Ovary (tissue), 7 donors: ENCODE measurements at regions not wholly inside any gene's neighbourhood (a gene's known extent, or its start where the extent isn't known, plus 50 kb on each side); places are given as distances from the start of the nearest gene placed in this dataset.

Source experiments
- DNase-seq, 5 donors: peaks; one replicate each; pipeline ENCODE4 v3.0.0-alpha.2; 2019 to 2020
- H3K27ac ChIP-seq, 2 donors: fragments of 200-600 bp; one replicate each; pipeline versions ENCODE4 v1.5.1 to v1.8.0; 2019 to 2022
- H3K27me3 ChIP-seq: fragments of 200-600 bp; one replicate; pipeline ENCODE4 v1.8.0; 2022
- H3K36me3 ChIP-seq: fragments of 200-600 bp; sonication (generic); one replicate; pipeline ENCODE4 v1.5.1; 2019
- H3K4me1 ChIP-seq: one replicate; pipeline ENCODE4 v1.8.1; 2013; ENCODE audit warnings: mild to moderate bottlenecking, moderate library complexity; ENCODE audit not compliant: insufficient read depth
- H3K4me3 ChIP-seq: fragments of 200-600 bp; sonication (generic); one replicate; pipeline ENCODE4 v1.5.1; 2017
- H3K9me3 ChIP-seq, 2 donors: fragments of 200-600 bp in 1 of 2; sonication (generic) in 1 of 2; one replicate each; pipeline versions ENCODE4 v1.5.1 to v1.8.1; 2013 to 2019; ENCODE audit warnings: mild to moderate bottlenecking in 1 of 2, moderate library complexity in 1 of 2
- CTCF ChIP-seq, 3 donors: fragments of 450-650 bp in 2 of 3; fragments of 200-600 bp in 1 of 3; IDR thresholded peaks; one replicate each; pipeline versions ENCODE4 v1.5.1 to v1.8.0; 2016 to 2022; ENCODE audit warnings: antibody characterized with exemption in 3 of 3, mild to moderate bottlenecking in 1 of 3
- EP300 ChIP-seq: sonication (generic); formaldehyde crosslinking; IDR thresholded peaks from one replicate; pipeline ENCODE4 v1.6.1; 2017; ENCODE audit warnings: antibody characterized with exemption
- POLR2A ChIP-seq: fragments of 450-650 bp; IDR thresholded peaks from one replicate; pipeline ENCODE4 v1.6.1; 2017; ENCODE audit warnings: antibody characterized with exemption, mild to moderate bottlenecking, moderate library complexity
- WGBS, 3 donors: extraction: QIAGEN DNeasy Blood & Tissue Kit in 1 of 3; methylation state at CpG; one replicate each; pipeline versions ENCODE4 v1.1.5 to v1.1.7; 2013 to 2017; 5-methylcytosine and 5-hydroxymethylcytosine counted together
- intact Hi-C, 4 donors: fragments of 100-400 bp; cut with DNase I; formaldehyde crosslinking; loops; one replicate each; pipeline versions ENCODE4 v1.11.0 to v1.15.1; 2022 to 2023
- donor health status: DM: no; HTN: no; CAD: no; lungs with moderate emphysema.
- donor health status: DM: no; HTN: no; CAD: no.
- donor health status: Bipolar disorder and iron deficiency.
- donor health status: DM: no; HTN: no; CAD: no.
- donor health status: DM: yes; HTN: yes; CAD: no.

GRCh38 chr3:102529452-102529851 is 94.6 kb downstream of the ZPLD1 start:
- intact Hi-C loops, result loop anchor here in 1 of 4 donors (10.0 kb wide), 1 partner anchor 295 kb away; no protein-coding TSS in a partner anchor
- 22 to 34% (median 31%) methylated on average over 3 of the region's 3 CpGs for WGBS, 3 donors

GRCh38 chr3:102530415-102531181 is 95.8 kb downstream of the ZPLD1 start:
- no peaks in the 10 kb centered on the region for H3K36me3 ChIP-seq
- TF ChIP-seq EP300, result no peak
- no peak for TF ChIP-seq CTCF (IDR thresholded peaks at IDR 0.05)
- TF ChIP-seq POLR2A, result no peak
- no peaks in the 10 kb centered on the region for H3K9me3 ChIP-seq
- no peak overlapping the region for H3K4me3 ChIP-seq
- H3K27me3 ChIP-seq, result no peaks in the 10 kb centered on the region
- intact Hi-C loops, result loop anchor here in 2 of 4 donors (5.0 to 10.0 kb wide), 2 partner anchors 298 to 726 kb away; no protein-coding TSS in a partner anchor
- no peaks in the 10 kb centered on the region for H3K4me1 ChIP-seq
- no peak for DNase-seq
- no peak overlapping the region for H3K27ac ChIP-seq
- 74 to 80% (median 75%) methylated on average over 4 of the region's 4 CpGs for WGBS, 3 donors

More at GRCh38 chr3:102529452-102529851, 94.6 kb downstream of the ZPLD1 start:
- Histone ChIP-seq H3K27ac (no peak overlapping the region), H3K9me3 (no peaks in the 10 kb centered on the region), H3K4me3 (no peak overlapping the region), H3K27me3 (no peaks in the 10 kb centered on the region), H3K36me3 (no peaks in the 10 kb centered on the region), H3K4me1 (no peaks in the 10 kb centered on the region)
- peak in 2 of 5 donors; percentile 14 to 51 for DNase-seq
- TF ChIP-seq CTCF (IDR thresholded peaks at IDR 0.05) (no peak), EP300 (no peak), POLR2A (no peak)

DNA sequence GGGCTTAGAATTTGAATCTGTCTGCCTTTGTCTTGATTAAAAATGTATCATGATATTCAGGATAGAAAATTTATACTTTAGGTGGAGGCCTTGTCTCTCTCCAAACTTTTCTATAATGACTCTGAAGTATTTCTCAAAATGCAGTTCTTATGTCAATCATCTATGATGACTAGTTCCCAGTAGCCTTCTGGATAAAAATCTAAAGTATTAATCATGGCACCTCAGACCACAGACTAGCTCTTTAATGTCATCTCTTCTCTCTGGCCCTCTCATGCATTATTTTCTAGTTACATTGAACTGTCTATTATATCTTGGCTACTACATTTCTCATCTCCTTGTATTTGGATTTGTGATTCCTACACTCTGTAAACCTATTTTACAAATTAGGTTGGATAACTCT is 96.9 kb downstream of the ZPLD1 start:
- Histone ChIP-seq H3K4me1 (no peaks in the 10 kb centered on the region), H3K4me3 (no peak overlapping the region), H3K36me3 (no peaks in the 10 kb centered on the region), H3K27ac (no peak overlapping the region), H3K27me3 (no peaks in the 10 kb centered on the region), H3K9me3 (no peaks in the 10 kb centered on the region)
- intact Hi-C loops, result loop anchor here in 2 of 4 donors (5.0 to 10.0 kb wide), 2 partner anchors 299 to 727 kb away; no protein-coding TSS in a partner anchor
- TF ChIP-seq CTCF (IDR thresholded peaks at IDR 0.05), result no peak
- no peak for TF ChIP-seq POLR2A
- no peak for TF ChIP-seq EP300
- no peak for DNase-seq

GRCh38 chr3:102532901-102533300 is 98.1 kb downstream of the ZPLD1 start:
- no peak overlapping the region for H3K4me3 ChIP-seq
- no peaks in the 10 kb centered on the region for H3K4me1 ChIP-seq
- TF ChIP-seq EP300, result no peak
- TF ChIP-seq CTCF (IDR thresholded peaks at IDR 0.05), result no peak
- no peak for TF ChIP-seq POLR2A
- H3K27ac ChIP-seq, result no peak overlapping the region
- DNase-seq, result no peak
- intact Hi-C loops, result loop anchor here in 2 of 4 donors (5.0 to 10.0 kb wide), 2 partner anchors 301 to 728 kb away; no protein-coding TSS in a partner anchor
- WGBS, 3 donors, result 79 to 86% (median 84%) methylated on average over 3 of the region's 3 CpGs
- no peaks in the 10 kb centered on the region for H3K9me3 ChIP-seq
- H3K27me3 ChIP-seq, result no peaks in the 10 kb centered on the region
- no peaks in the 10 kb centered on the region for H3K36me3 ChIP-seq
